ENCODE measurements at regions not wholly inside any gene's neighbourhood (a gene's known extent, or its start where the extent isn't known, plus 50 kb on each side); places are given as distances from the start of the nearest gene placed in this dataset.

DNA sequence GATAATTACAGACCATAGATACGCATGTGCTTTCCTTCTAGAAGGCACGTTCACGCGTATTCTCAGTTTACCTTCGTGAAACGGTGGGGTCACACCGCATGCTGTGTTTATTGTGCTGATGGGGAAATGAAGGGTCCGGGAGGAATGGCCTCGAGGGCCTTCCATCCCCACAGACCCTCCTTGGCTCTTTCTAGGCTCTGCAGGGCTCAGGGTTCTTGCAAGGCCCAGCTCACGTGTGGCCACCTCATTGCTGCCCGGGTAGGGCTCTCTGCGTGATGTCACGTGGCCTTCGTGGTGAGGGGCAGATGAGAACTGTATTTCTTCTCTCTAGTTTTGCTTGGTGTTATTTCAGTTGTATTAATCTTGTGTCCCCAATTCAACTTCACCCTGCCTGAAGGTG, 133.5 kb upstream of the ALKAL2 start:
- intact Hi-C loops (cut with micrococcal nuclease): no loop called here
- TF ChIP-seq, protein P1, sequence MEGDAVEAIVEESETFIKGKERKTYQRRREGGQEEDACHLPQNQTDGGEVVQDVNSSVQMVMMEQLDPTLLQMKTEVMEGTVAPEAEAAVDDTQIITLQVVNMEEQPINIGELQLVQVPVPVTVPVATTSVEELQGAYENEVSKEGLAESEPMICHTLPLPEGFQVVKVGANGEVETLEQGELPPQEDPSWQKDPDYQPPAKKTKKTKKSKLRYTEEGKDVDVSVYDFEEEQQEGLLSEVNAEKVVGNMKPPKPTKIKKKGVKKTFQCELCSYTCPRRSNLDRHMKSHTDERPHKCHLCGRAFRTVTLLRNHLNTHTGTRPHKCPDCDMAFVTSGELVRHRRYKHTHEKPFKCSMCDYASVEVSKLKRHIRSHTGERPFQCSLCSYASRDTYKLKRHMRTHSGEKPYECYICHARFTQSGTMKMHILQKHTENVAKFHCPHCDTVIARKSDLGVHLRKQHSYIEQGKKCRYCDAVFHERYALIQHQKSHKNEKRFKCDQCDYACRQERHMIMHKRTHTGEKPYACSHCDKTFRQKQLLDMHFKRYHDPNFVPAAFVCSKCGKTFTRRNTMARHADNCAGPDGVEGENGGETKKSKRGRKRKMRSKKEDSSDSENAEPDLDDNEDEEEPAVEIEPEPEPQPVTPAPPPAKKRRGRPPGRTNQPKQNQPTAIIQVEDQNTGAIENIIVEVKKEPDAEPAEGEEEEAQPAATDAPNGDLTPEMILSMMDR (IDR thresholded peaks at IDR 0.05; ENCODE audit: borderline replicate concordance): no peak
- Histone ChIP-seq H3K27ac (replicated peaks) (no peak overlapping the region), H3K36me3 (no peaks in the 10 kb centered on the region), H3K9me3 (replicated peaks) (no peaks in the 10 kb centered on the region), H3K4me1 (no peaks in the 10 kb centered on the region), H3K4me3 (no peak overlapping the region), H3K27me3 (ENCODE audit: low read depth) (peaks cover 41% of the 10 kb centered on the region)
- no peak for DNase-seq

DNA sequence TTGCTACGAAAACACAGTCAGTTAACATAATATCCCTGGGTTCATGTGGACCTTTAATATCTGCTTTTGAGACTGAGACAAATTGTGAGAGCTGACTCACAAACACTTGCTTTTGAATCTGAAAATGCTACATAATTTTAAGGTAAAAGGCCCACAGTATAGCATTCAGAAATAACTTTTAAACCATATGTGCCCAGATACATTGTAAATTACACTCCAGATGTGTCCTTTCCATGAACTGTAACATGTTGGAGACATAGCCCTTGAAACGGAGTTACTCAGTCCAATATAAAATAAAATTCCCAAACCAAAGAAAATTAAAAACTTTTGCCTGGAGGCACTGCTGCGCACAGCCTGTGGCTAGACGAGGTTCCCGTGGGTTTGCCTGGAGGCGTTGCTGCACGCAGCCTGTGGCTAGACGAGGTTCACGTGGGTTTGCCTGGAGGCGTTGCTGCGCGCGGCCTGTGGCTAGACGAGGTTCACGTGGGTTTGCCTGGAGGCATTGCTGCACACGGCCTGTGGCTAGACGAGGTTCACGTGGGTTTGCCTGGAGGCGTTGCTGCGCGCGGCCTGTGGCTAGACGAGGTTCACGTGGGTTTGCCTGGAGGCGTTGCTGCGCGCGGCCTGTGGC, 131.9 kb upstream of the ALKAL2 start:
- intact Hi-C loops (cut with micrococcal nuclease): no loop called here
- Histone ChIP-seq H3K36me3 (no peaks in the 10 kb centered on the region), H3K4me1 (no peaks in the 10 kb centered on the region), H3K9me3 (replicated peaks) (no peaks in the 10 kb centered on the region), H3K4me3 (no peak overlapping the region), H3K27ac (replicated peaks) (no peak overlapping the region), H3K27me3 (ENCODE audit: low read depth) (peaks cover 52% of the 10 kb centered on the region)
- TF ChIP-seq, protein P1 (IDR thresholded peaks at IDR 0.05; ENCODE audit: borderline replicate concordance): no peak
- no peak for DNase-seq

DNA sequence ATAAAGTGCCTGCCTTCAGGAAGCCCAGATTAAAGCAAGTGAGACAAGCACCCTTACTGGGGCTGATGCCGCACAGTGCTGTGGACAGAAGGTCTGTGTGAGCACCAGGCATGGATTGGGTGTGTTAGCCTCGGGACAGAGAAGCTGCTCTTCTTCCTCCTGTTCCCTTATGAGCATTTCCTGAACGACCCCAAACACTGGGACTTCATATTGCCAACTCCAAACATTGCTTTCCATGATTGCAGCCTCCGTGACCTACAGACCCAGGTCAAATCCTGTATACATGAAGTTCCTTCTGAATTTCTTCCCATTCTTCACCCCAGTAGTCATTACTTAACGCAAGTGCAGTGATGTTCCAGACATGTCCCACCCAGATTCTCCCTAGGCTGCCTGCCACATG, 129.8 kb upstream of the ALKAL2 start:
- H3K27me3 ChIP-seq (ENCODE audit: low read depth): peaks cover 48% of the 10 kb centered on the region
- H3K27ac ChIP-seq (replicated peaks): no peak overlapping the region
- H3K4me1 ChIP-seq: no peaks in the 10 kb centered on the region
- no peaks in the 10 kb centered on the region for H3K36me3 ChIP-seq
- DNase-seq: no peak
- intact Hi-C loops (cut with micrococcal nuclease): no loop called here
- TF ChIP-seq, protein P1 (IDR thresholded peaks at IDR 0.05; ENCODE audit: borderline replicate concordance): no peak
- no peak overlapping the region for H3K4me3 ChIP-seq
- peaks cover 4% of the 10 kb centered on the region for H3K9me3 ChIP-seq (replicated peaks)

DNA sequence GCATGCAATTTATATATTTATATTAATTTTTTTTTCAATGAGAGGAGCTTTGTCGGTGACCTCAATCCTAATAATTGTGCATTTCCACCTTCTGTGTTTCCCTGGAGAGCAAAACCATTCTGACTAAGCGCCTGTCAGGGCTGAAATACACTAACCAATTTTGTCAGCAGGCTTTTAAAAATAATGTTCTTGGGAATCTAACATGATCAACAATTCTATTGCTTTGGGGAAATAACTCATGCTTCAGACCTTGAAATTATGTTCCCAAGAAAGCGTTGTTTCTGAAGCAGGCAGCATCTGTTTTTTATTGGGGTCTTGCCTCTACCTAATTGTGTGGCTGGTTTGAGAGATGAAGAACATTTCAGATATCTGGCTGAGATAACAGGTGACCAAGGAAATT, 129.1 kb upstream of the ALKAL2 start:
- intact Hi-C loops (cut with micrococcal nuclease): no loop called here
- peaks cover 10% of the 10 kb centered on the region for H3K9me3 ChIP-seq (replicated peaks)
- no peak overlapping the region for H3K27ac ChIP-seq (replicated peaks)
- TF ChIP-seq, protein P1 (IDR thresholded peaks at IDR 0.05; ENCODE audit: borderline replicate concordance): no peak
- no peak for DNase-seq
- peaks cover 44% of the 10 kb centered on the region for H3K27me3 ChIP-seq (ENCODE audit: low read depth)
- no peaks in the 10 kb centered on the region for H3K36me3 ChIP-seq
- no peaks in the 10 kb centered on the region for H3K4me1 ChIP-seq
- no peak overlapping the region for H3K4me3 ChIP-seq

DNA sequence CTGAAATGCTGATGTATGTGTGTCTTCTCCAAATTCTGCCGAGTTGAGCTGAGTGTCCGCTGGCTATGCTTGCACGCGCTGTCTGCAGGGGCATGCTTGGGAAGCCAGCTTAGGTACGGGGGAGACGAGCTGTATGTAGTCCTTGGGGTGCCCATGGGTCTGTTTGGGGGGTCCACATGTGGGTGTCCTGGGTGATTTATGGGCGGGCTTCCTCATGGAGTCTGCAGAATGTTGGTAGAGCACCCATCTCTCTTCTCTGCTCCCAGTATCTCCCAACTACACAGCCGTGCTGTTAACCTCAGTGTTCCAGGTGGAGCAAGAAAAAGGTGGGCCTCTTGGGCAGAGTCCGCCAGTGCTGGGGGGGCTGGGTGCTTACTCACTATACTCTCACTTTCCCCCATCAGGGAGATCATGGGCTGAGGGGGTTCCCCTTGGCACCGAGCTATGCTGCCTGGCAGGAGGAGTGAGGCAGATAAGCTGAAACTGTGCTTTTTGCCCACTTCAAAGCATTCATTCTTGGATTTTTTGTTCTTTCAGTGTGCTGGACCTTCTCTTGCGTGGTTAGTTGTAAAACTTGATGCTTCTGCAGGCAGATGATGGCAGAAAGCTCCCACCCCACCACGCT, 128.2 kb upstream of the ALKAL2 start:
- H3K9me3 ChIP-seq (replicated peaks): peaks cover 14% of the 10 kb centered on the region
- peaks cover 44% of the 10 kb centered on the region for H3K27me3 ChIP-seq (ENCODE audit: low read depth)
- TF ChIP-seq, protein P1 (IDR thresholded peaks at IDR 0.05; ENCODE audit: borderline replicate concordance): no peak
- no peaks in the 10 kb centered on the region for H3K4me1 ChIP-seq
- no peak for DNase-seq
- intact Hi-C loops (cut with micrococcal nuclease): no loop called here
- H3K27ac ChIP-seq (replicated peaks): no peak overlapping the region
- no peak overlapping the region for H3K4me3 ChIP-seq
- no peaks in the 10 kb centered on the region for H3K36me3 ChIP-seq

Data from left ventricle myocardium inferior (tissue), 1 donor.